ENCODE measurements at regions not wholly inside any gene's neighbourhood (a gene's known extent, or its start where the extent isn't known, plus 50 kb on each side); places are given as distances from the start of the nearest gene placed in this dataset.

GRCh38 chr5:164360589-164360988 is 855.2 kb downstream of the MAT2B start:
- no peaks in the 10 kb centered on the region; the same call in 1 of the 2 replicates for H3K27me3 ChIP-seq (ENCODE audit: low read length)
- no peak overlapping the region for H2AFZ ChIP-seq (ENCODE audit: low read depth, low read length, severe bottlenecking)
- H3K4me2 ChIP-seq (ENCODE audit: low read depth, low read length, poor library complexity, severe bottlenecking), result no peak overlapping the region
- no peaks in the 10 kb centered on the region for H3F3A ChIP-seq (ENCODE audit: insufficient read depth)
- H3K27ac ChIP-seq (ENCODE audit: low read depth, low read length), result no peak overlapping the region
- no peaks in the 10 kb centered on the region; the same call in 1 of the 2 replicates for H4K20me1 ChIP-seq (ENCODE audit: low read depth, low read length)
- no peaks in the 10 kb centered on the region for H3K9me2 ChIP-seq (replicated peaks; ENCODE audit: insufficient read depth, low read length)
- no peak overlapping the region for H3K9ac ChIP-seq (ENCODE audit: low read length)
- H3K9me3 ChIP-seq (ENCODE audit: insufficient read depth, low read length), result no peaks in the 10 kb centered on the region
- TF ChIP-seq, protein P1, sequence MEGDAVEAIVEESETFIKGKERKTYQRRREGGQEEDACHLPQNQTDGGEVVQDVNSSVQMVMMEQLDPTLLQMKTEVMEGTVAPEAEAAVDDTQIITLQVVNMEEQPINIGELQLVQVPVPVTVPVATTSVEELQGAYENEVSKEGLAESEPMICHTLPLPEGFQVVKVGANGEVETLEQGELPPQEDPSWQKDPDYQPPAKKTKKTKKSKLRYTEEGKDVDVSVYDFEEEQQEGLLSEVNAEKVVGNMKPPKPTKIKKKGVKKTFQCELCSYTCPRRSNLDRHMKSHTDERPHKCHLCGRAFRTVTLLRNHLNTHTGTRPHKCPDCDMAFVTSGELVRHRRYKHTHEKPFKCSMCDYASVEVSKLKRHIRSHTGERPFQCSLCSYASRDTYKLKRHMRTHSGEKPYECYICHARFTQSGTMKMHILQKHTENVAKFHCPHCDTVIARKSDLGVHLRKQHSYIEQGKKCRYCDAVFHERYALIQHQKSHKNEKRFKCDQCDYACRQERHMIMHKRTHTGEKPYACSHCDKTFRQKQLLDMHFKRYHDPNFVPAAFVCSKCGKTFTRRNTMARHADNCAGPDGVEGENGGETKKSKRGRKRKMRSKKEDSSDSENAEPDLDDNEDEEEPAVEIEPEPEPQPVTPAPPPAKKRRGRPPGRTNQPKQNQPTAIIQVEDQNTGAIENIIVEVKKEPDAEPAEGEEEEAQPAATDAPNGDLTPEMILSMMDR (IDR thresholded peaks at IDR 0.05; ENCODE audit: insufficient read depth, low read length, poor library complexity, severe bottlenecking), result no peak
- no peak for TF ChIP-seq EZH2phosphoT487 (conservative IDR thresholded peaks at IDR 0.05; ENCODE audit: low read length)
- no peaks in the 10 kb centered on the region for H3K79me2 ChIP-seq (ENCODE audit: insufficient read depth, low read length)
- H3K36me3 ChIP-seq (ENCODE audit: low read length), result no peaks in the 10 kb centered on the region
- no peak overlapping the region for H3K4me3 ChIP-seq (ENCODE audit: insufficient read depth, low read length, poor library complexity, severe bottlenecking)

- Histone ChIP-seq H3K79me2 (ENCODE audit: insufficient read depth, low read length) (no peaks in the 10 kb centered on the region), H3K9me2 (replicated peaks; ENCODE audit: insufficient read depth, low read length) (no peaks in the 10 kb centered on the region), H3K4me2 (ENCODE audit: low read depth, low read length, poor library complexity, severe bottlenecking) (no peak overlapping the region), H4K20me1 (ENCODE audit: low read depth, low read length) (no peaks in the 10 kb centered on the region; the same call in 1 of the 2 replicates), H3K27me3 (ENCODE audit: low read length) (no peaks in the 10 kb centered on the region; the same call in 1 of the 2 replicates), H3K9ac (ENCODE audit: low read length) (no peak overlapping the region), H3K9me3 (ENCODE audit: insufficient read depth, low read length) (no peaks in the 10 kb centered on the region), H3K27ac (ENCODE audit: low read depth, low read length) (no peak overlapping the region), H3F3A (ENCODE audit: insufficient read depth) (no peaks in the 10 kb centered on the region), H3K4me3 (ENCODE audit: insufficient read depth, low read length, poor library complexity, severe bottlenecking) (no peak overlapping the region), H3K36me3 (ENCODE audit: low read length) (no peaks in the 10 kb centered on the region), H2AFZ (ENCODE audit: low read depth, low read length, severe bottlenecking) (no peak overlapping the region)
- no peak for TF ChIP-seq EZH2phosphoT487 (conservative IDR thresholded peaks at IDR 0.05; ENCODE audit: low read length)
- TF ChIP-seq, protein P1 (IDR thresholded peaks at IDR 0.05; ENCODE audit: insufficient read depth, low read length, poor library complexity, severe bottlenecking), result no peak
Measured at GRCh38 chr5:164361986-164362385, 856.6 kb downstream of the MAT2B start.

DNA sequence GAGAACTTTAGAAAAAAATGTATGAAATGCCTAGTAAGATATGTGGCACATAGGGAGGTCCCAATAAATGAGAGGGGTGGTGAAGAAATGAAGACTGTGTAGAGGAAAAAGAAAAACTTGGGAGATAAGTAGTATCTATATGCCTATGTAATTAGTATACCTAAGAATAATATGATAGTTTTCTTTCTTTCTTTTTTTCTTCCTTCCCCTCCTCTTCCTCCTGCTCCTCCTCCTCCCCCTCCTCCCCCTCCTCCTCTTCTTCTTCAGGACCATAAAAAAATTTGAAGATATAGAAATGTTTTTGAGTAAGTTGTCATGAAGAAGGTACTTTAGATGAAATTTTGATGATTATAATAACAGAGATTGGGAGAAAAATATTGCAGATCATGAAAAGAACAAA is 857.4 kb downstream of the MAT2B start:
- Histone ChIP-seq H3K9ac (ENCODE audit: low read length) (no peak overlapping the region), H2AFZ (ENCODE audit: low read depth, low read length, severe bottlenecking) (no peak overlapping the region), H3K9me3 (ENCODE audit: insufficient read depth, low read length) (no peaks in the 10 kb centered on the region), H4K20me1 (ENCODE audit: low read depth, low read length) (no peaks in the 10 kb centered on the region; the same call in 1 of the 2 replicates), H3K4me2 (ENCODE audit: low read depth, low read length, poor library complexity, severe bottlenecking) (no peak overlapping the region), H3K36me3 (ENCODE audit: low read length) (no peaks in the 10 kb centered on the region), H3K4me3 (ENCODE audit: insufficient read depth, low read length, poor library complexity, severe bottlenecking) (no peak overlapping the region), H3F3A (ENCODE audit: insufficient read depth) (no peaks in the 10 kb centered on the region), H3K9me2 (replicated peaks; ENCODE audit: insufficient read depth, low read length) (no peaks in the 10 kb centered on the region), H3K79me2 (ENCODE audit: insufficient read depth, low read length) (no peaks in the 10 kb centered on the region), H3K27ac (ENCODE audit: low read depth, low read length) (no peak overlapping the region), H3K27me3 (ENCODE audit: low read length) (no peaks in the 10 kb centered on the region)
- TF ChIP-seq EZH2phosphoT487 (conservative IDR thresholded peaks at IDR 0.05; ENCODE audit: low read length), result no peak
- TF ChIP-seq, protein P1 (IDR thresholded peaks at IDR 0.05; ENCODE audit: insufficient read depth, low read length, poor library complexity, severe bottlenecking), result no peak

Data from SU-DHL-6 (cell line).